B cell (primary cell): ENCODE measurements at regions not wholly inside any gene's neighbourhood (a gene's known extent, or its start where the extent isn't known, plus 50 kb on each side); places are given as distances from the start of the nearest gene placed in this dataset.

Experiments
- CTCF ChIP-seq: fragments of 200-600 bp; IDR thresholded peaks from one replicate; pipeline ENCODE4 v1.8.0; 2022; ENCODE audit warnings: antibody characterized with exemption, mild to moderate bottlenecking
- EZH2 ChIP-seq: IDR thresholded peaks from 2 replicates; pipeline ENCODE4 v1.6.1; 2012; ENCODE audit warnings: borderline replicate concordance, low read depth, mild to moderate bottlenecking, moderate library complexity, low read length; ENCODE audit not compliant: insufficient read depth, poor library complexity, severe bottlenecking

GRCh38 chr3:159828542-159828943, 160.1 kb upstream of the IL12A start:
- TF ChIP-seq CTCF (peak; percentile 68), EZH2 (no peak)
